Ectodermal cell (in vitro differentiated cells): ENCODE measurements at regions not wholly inside any gene's neighbourhood (a gene's known extent, or its start where the extent isn't known, plus 50 kb on each side); places are given as distances from the start of the nearest gene placed in this dataset.
"Not testable (repeated sequence)": the region's sequence is repeated elsewhere in the genome, so short reads cannot be mapped to it uniquely, and the experiment has no call there.

Source experiments
- H3K27ac ChIP-seq: 2 replicates; pipeline ENCODE4 v1.7.0; 2013; ENCODE audit warnings: mild to moderate bottlenecking, low read depth, low read length; ENCODE audit not compliant: insufficient read depth, poor library complexity, severe bottlenecking
- H3K27me3 ChIP-seq: 2 replicates; pipeline ENCODE4 v1.7.0; 2013; ENCODE audit warnings: mild to moderate bottlenecking, low read length; ENCODE audit not compliant: insufficient read depth, control insufficient read depth, poor library complexity, severe bottlenecking
- H3K36me3 ChIP-seq: one replicate; pipeline ENCODE4 v1.7.0; 2013; ENCODE audit warnings: low read length; ENCODE audit not compliant: control insufficient read depth, insufficient read depth
- H3K4me1 ChIP-seq: one replicate; pipeline ENCODE4 v1.7.0; 2013; ENCODE audit warnings: low read length; ENCODE audit not compliant: control insufficient read depth, insufficient read depth
- H3K4me3 ChIP-seq: 2 replicates; pipeline ENCODE4 v1.7.0; 2013; ENCODE audit warnings: low read depth, low read length, control low read depth; ENCODE audit not compliant: insufficient read depth
- H3K9me3 ChIP-seq: 2 replicates; pipeline ENCODE4 v1.7.0; 2013; ENCODE audit warnings: mild to moderate bottlenecking, low read length, moderate library complexity; ENCODE audit not compliant: control insufficient read depth
- whole genome bisulfite sequencing, 2 experiments: methylation state at CpG; one replicate each; pipeline ENCODE4 v1.1.7; 2013; ENCODE audit warnings: missing lambda C conversion rate in 2 of 2; 5-methylcytosine and 5-hydroxymethylcytosine counted together

GRCh38 chr3:62948921-62949320 lies 73.7 kb upstream of the CADPS start:
- H3K9me3 ChIP-seq = no peaks in the 10 kb centered on the region
- H3K4me1 ChIP-seq = peaks cover 13% of the 10 kb centered on the region
- no peaks in the 10 kb centered on the region for H3K27me3 ChIP-seq
- no peaks in the 10 kb centered on the region for H3K36me3 ChIP-seq
- H3K27ac ChIP-seq = no peak overlapping the region
- 88 to 90% methylated on average over 4 of the region's 4 CpGs for WGBS, 2 experiments
- H3K4me3 ChIP-seq = no peak overlapping the region

GRCh38 chr3:62950210-62950609 lies 75.0 kb upstream of the CADPS start:
- Histone ChIP-seq H3K36me3 (no peaks in the 10 kb centered on the region), H3K9me3 (no peaks in the 10 kb centered on the region), H3K4me1 (peaks cover 15% of the 10 kb centered on the region), H3K27me3 (no peaks in the 10 kb centered on the region), H3K27ac (no peak overlapping the region), H3K4me3 (no peak overlapping the region)
- WGBS, 2 experiments = 30 to 34% methylated on average over 4 of the region's 4 CpGs

GRCh38 chr3:62951037-62951613 lies 75.9 kb upstream of the CADPS start:
- H3K4me3 ChIP-seq = no peak overlapping the region
- H3K9me3 ChIP-seq = no peaks in the 10 kb centered on the region
- no peak overlapping the region for H3K27ac ChIP-seq
- no peaks in the 10 kb centered on the region for H3K27me3 ChIP-seq
- no peaks in the 10 kb centered on the region for H3K36me3 ChIP-seq
- 64 to 68% methylated on average over 4 of the region's 4 CpGs for WGBS, 2 experiments
- peaks cover 23% of the 10 kb centered on the region for H3K4me1 ChIP-seq

GRCh38 chr3:62951880-62952279 lies 76.7 kb upstream of the CADPS start:
- H3K9me3 ChIP-seq, H3K4me3 ChIP-seq, H3K27ac ChIP-seq, H3K27me3 ChIP-seq, H3K36me3 ChIP-seq: not testable (repeated sequence)
- H3K4me1 ChIP-seq = peaks cover 20% of the 10 kb centered on the region

GRCh38 chr3:62954580-62954979 lies 79.4 kb upstream of the CADPS start:
- 88 to 95% methylated on average over 1 of the region's 1 CpG for WGBS, 2 experiments
- Histone ChIP-seq H3K4me3 (no peak overlapping the region), H3K27me3 (no peaks in the 10 kb centered on the region), H3K27ac (no peak overlapping the region), H3K4me1 (peaks cover 17% of the 10 kb centered on the region), H3K9me3 (no peaks in the 10 kb centered on the region), H3K36me3 (no peaks in the 10 kb centered on the region)

- Histone ChIP-seq H3K36me3 (no peaks in the 10 kb centered on the region), H3K9me3 (no peaks in the 10 kb centered on the region), H3K4me3 (no peak overlapping the region), H3K27me3 (no peaks in the 10 kb centered on the region), H3K27ac (no peak overlapping the region), H3K4me1 (peaks cover 17% of the 10 kb centered on the region)
- WGBS, 2 experiments = 50 to 67% methylated on average over 3 to 4 of the region's 4 CpGs
These were observed 79.9 kb upstream of the CADPS start for GRCh38 chr3:62955126-62955525.

GRCh38 chr3:62956411-62956810 lies 81.2 kb upstream of the CADPS start:
- H3K4me3 ChIP-seq = no peak overlapping the region
- no peaks in the 10 kb centered on the region for H3K27me3 ChIP-seq
- no peaks in the 10 kb centered on the region for H3K36me3 ChIP-seq
- H3K9me3 ChIP-seq = no peaks in the 10 kb centered on the region
- WGBS, 2 experiments = 89 to 95% methylated on average over 2 of the region's 2 CpGs
- peaks cover 12% of the 10 kb centered on the region for H3K4me1 ChIP-seq
- no peak overlapping the region for H3K27ac ChIP-seq

GRCh38 chr3:62961874-62962556 lies 86.8 kb upstream of the CADPS start:
- no peaks in the 10 kb centered on the region for H3K9me3 ChIP-seq
- peaks cover 3% of the 10 kb centered on the region for H3K4me1 ChIP-seq
- H3K4me3 ChIP-seq = no peak overlapping the region
- H3K27me3 ChIP-seq = no peaks in the 10 kb centered on the region
- H3K27ac ChIP-seq = no peak overlapping the region
- WGBS, 2 experiments = 85 to 86% methylated on average over 6 of the region's 6 CpGs
- H3K36me3 ChIP-seq = no peaks in the 10 kb centered on the region

- WGBS, 2 experiments = 86 to 92% methylated on average over 1 of the region's 1 CpG
- Histone ChIP-seq H3K27me3 (no peaks in the 10 kb centered on the region), H3K36me3 (no peaks in the 10 kb centered on the region), H3K27ac (no peak overlapping the region), H3K4me1 (peaks cover 3% of the 10 kb centered on the region), H3K9me3 (no peaks in the 10 kb centered on the region), H3K4me3 (no peak overlapping the region)
These were observed 87.5 kb upstream of the CADPS start for GRCh38 chr3:62962714-62963113.

- peaks cover 3% of the 10 kb centered on the region for H3K4me1 ChIP-seq
- 96 to 100% methylated on average over 1 of the region's 2 CpGs for WGBS, 2 experiments
- H3K4me3 ChIP-seq = no peak overlapping the region
- H3K9me3 ChIP-seq = no peaks in the 10 kb centered on the region
- no peak overlapping the region for H3K27ac ChIP-seq
- no peaks in the 10 kb centered on the region for H3K27me3 ChIP-seq
- H3K36me3 ChIP-seq = no peaks in the 10 kb centered on the region
These were observed 90.1 kb upstream of the CADPS start for GRCh38 chr3:62965311-62965710.
